ENCODE measurements at regions not wholly inside any gene's neighbourhood (a gene's known extent, or its start where the extent isn't known, plus 50 kb on each side); places are given as distances from the start of the nearest gene placed in this dataset.

DNA sequence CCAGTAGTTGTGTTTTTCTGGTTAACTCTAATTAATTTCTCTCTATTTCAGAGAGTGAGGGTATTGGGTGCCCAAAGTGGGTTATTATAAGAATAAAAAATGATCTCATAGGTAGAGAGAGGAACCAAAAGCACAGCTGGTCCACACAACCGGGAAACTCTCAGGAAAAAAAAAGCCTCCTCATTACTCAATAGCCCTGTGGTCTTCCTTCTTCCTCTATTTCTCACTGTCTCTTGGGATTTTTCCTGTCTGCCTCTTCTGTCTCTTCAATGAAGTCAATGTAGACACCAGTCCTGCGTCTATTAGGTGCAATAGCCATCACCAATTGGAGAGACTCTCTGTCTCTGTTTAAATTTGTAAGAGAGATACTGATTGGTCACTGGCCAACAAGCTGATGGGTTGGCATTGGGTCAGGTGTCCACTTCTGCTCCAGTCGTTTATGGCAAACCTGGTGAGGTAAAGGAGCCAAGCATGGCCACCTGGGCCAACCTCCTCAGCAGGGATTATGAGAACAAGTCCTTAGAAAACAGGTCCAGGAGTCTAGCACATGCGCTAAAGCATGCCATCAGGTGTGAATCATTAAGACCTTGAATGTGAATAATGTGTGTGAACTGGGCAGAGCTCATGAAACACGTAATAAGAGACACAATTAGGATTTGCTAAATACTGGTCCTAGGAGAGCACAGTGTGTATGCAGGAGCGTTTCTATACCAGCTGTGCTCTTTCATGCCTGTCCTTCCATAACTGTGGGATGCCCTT is 443.0 kb upstream of the RUNX1 start:
- TF ChIP-seq, protein P1, sequence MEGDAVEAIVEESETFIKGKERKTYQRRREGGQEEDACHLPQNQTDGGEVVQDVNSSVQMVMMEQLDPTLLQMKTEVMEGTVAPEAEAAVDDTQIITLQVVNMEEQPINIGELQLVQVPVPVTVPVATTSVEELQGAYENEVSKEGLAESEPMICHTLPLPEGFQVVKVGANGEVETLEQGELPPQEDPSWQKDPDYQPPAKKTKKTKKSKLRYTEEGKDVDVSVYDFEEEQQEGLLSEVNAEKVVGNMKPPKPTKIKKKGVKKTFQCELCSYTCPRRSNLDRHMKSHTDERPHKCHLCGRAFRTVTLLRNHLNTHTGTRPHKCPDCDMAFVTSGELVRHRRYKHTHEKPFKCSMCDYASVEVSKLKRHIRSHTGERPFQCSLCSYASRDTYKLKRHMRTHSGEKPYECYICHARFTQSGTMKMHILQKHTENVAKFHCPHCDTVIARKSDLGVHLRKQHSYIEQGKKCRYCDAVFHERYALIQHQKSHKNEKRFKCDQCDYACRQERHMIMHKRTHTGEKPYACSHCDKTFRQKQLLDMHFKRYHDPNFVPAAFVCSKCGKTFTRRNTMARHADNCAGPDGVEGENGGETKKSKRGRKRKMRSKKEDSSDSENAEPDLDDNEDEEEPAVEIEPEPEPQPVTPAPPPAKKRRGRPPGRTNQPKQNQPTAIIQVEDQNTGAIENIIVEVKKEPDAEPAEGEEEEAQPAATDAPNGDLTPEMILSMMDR (IDR thresholded peaks at IDR 0.05), result no peak
- TF ChIP-seq, protein P2, sequence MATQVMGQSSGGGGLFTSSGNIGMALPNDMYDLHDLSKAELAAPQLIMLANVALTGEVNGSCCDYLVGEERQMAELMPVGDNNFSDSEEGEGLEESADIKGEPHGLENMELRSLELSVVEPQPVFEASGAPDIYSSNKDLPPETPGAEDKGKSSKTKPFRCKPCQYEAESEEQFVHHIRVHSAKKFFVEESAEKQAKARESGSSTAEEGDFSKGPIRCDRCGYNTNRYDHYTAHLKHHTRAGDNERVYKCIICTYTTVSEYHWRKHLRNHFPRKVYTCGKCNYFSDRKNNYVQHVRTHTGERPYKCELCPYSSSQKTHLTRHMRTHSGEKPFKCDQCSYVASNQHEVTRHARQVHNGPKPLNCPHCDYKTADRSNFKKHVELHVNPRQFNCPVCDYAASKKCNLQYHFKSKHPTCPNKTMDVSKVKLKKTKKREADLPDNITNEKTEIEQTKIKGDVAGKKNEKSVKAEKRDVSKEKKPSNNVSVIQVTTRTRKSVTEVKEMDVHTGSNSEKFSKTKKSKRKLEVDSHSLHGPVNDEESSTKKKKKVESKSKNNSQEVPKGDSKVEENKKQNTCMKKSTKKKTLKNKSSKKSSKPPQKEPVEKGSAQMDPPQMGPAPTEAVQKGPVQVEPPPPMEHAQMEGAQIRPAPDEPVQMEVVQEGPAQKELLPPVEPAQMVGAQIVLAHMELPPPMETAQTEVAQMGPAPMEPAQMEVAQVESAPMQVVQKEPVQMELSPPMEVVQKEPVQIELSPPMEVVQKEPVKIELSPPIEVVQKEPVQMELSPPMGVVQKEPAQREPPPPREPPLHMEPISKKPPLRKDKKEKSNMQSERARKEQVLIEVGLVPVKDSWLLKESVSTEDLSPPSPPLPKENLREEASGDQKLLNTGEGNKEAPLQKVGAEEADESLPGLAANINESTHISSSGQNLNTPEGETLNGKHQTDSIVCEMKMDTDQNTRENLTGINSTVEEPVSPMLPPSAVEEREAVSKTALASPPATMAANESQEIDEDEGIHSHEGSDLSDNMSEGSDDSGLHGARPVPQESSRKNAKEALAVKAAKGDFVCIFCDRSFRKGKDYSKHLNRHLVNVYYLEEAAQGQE (IDR thresholded peaks at IDR 0.05; ENCODE audit: insufficient read depth in 1 of 2, low read depth in 2 of 2, low read length in 1 of 2), result no peak
- TF ChIP-seq POLR2AphosphoS5 (IDR thresholded peaks at IDR 0.05; ENCODE audit: low read depth, low read length), result no peak
- no peak for TF ChIP-seq TCF7L2 (IDR thresholded peaks at IDR 0.05; ENCODE audit: low read depth, low read length)
- TF ChIP-seq SIN3A (IDR thresholded peaks at IDR 0.05; ENCODE audit: borderline replicate concordance, insufficient read depth, low read depth, low read length), result no peak
